Tibial artery (tissue), 4 donors: ENCODE measurements at regions not wholly inside any gene's neighbourhood (a gene's known extent, or its start where the extent isn't known, plus 50 kb on each side); places are given as distances from the start of the nearest gene placed in this dataset.
"Not testable (repeated sequence)": the region's sequence is repeated elsewhere in the genome, so short reads cannot be mapped to it uniquely, and the experiment has no call there.

ENCODE experiments used
- DNase-seq, 2 donors: peaks; one replicate each; pipeline ENCODE4 v3.0.0-alpha.2; 2019
- H3K27ac ChIP-seq, 2 donors: fragments of 200-600 bp; sonication (generic) in 1 of 2; 1 replicate in 1 of 2; 2 replicates in 1 of 2; pipeline ENCODE4 v1.5.1; 2018 to 2019; ENCODE audit warnings: mild to moderate bottlenecking in 1 of 2
- H3K27me3 ChIP-seq, 2 donors: fragments of 200-600 bp; sonication (generic) in 1 of 2; one replicate each; pipeline versions ENCODE4 v1.5.1 to v1.6.0; 2016 to 2019
- H3K36me3 ChIP-seq, 3 donors: fragments of 200-600 bp; sonication (generic) in 2 of 3; one replicate each; pipeline ENCODE4 v1.5.1; 2016 to 2019; ENCODE audit warnings: mild to moderate bottlenecking in 2 of 3
- H3K4me1 ChIP-seq, 4 donors: fragments of 200-600 bp; sonication (generic) in 2 of 4; 1 replicate in 3 of 4; 2 replicates in 1 of 4; pipeline ENCODE4 v1.5.1; 2016 to 2019
- H3K4me3 ChIP-seq, 2 donors: fragments of 200-600 bp; sonication (generic) in 1 of 2; 1 replicate in 1 of 2; 2 replicates in 1 of 2; pipeline ENCODE4 v1.5.1; 2018 to 2019; ENCODE audit warnings: mild to moderate bottlenecking in 2 of 2
- H3K9me3 ChIP-seq, 3 donors: fragments of 200-600 bp; sonication (generic) in 1 of 3; one replicate each; pipeline ENCODE4 v1.5.1; 2016 to 2019
- intact Hi-C: fragments of 100-400 bp; cut with DNase I; formaldehyde crosslinking; loops from one replicate; pipeline ENCODE4 v1.15.0; 2023; ENCODE audit warnings: low total_unique reads
- TF ChIP-seq, protein P1 (sequence below), 2 experiments: fragments of 200-600 bp in 1 of 2; fragments of 450-650 bp in 1 of 2; IDR thresholded peaks; one replicate each; pipeline ENCODE4 v1.5.1; 2017 to 2019; ENCODE audit warnings: antibody characterized with exemption in 2 of 2, mild to moderate bottlenecking in 1 of 2, moderate library complexity in 1 of 2

DNA sequence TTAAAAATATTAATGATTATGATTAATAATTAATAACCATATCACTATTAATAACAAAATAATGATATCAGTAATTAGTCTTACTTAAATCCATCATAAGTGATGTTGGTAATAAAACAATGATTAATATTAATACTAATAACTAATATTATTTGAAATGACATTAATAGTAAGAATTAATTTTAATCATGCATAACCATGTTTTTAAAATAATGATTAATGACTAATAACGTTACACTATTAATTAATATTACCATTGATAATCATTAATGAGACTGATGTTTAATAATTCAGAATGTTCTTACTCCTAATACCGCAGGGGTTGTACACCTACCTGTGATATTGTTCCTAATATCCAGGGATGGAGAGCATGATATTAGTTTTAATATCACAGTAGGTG lies 53.4 kb upstream of the FRG2C start:
- no peak overlapping the region for H3K4me3 ChIP-seq
- H3K9me3 ChIP-seq: no peaks in the 10 kb centered on the region
- intact Hi-C loops: no loop called here
- H3K36me3 ChIP-seq: no peaks in the 10 kb centered on the region
- H3K27me3 ChIP-seq: peaks cover 0 to 19% of the 10 kb centered on the region in 2 donors
- DNase-seq: no peak
- TF ChIP-seq, protein P1, sequence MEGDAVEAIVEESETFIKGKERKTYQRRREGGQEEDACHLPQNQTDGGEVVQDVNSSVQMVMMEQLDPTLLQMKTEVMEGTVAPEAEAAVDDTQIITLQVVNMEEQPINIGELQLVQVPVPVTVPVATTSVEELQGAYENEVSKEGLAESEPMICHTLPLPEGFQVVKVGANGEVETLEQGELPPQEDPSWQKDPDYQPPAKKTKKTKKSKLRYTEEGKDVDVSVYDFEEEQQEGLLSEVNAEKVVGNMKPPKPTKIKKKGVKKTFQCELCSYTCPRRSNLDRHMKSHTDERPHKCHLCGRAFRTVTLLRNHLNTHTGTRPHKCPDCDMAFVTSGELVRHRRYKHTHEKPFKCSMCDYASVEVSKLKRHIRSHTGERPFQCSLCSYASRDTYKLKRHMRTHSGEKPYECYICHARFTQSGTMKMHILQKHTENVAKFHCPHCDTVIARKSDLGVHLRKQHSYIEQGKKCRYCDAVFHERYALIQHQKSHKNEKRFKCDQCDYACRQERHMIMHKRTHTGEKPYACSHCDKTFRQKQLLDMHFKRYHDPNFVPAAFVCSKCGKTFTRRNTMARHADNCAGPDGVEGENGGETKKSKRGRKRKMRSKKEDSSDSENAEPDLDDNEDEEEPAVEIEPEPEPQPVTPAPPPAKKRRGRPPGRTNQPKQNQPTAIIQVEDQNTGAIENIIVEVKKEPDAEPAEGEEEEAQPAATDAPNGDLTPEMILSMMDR (IDR thresholded peaks at IDR 0.05): no peak
- no peaks in the 10 kb centered on the region for H3K4me1 ChIP-seq
- H3K27ac ChIP-seq: no peak overlapping the region

DNA sequence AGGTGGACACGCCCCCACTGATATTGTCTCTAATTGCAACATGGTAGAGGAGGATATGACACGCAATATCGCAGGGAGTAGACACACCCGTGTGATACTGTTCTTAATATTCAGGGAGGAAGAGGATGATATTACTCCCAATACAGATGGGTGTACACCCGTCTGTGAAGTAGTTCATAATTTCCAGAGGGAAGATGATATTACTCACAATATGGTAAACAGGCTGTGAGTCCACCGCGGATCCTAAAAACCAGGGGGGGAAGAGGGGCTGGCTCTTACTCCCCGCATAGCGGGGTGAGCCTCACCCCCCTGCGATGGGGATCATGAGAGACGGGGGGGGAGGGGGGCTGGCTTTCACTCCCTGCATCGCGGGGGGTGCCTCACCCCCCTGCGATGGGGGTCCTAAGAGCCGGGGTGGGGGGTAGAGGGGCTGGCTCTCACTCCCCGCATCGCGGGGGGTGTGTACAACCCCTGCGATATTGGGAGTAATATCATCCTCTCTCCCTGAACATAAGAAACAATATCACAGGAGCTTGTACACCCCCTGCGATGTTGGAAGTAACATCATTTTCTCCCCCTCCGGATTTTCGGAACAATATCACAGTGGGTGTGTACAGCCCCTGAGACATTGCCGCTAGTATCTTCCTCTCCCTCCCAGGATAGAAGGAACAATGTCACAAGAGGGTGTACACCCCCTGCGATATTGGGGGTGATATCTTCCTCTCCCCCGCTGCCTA lies 52.2 kb upstream of the FRG2C start:
- intact Hi-C loops, H3K9me3 ChIP-seq, H3K27ac ChIP-seq, DNase-seq, H3K4me3 ChIP-seq, H3K36me3 ChIP-seq, H3K4me1 ChIP-seq: not testable (repeated sequence)
- peaks cover 0 to 19% of the 10 kb centered on the region in 2 donors for H3K27me3 ChIP-seq
